Vagina (tissue), 2 donors: ENCODE measurements at regions not wholly inside any gene's neighbourhood (a gene's known extent, or its start where the extent isn't known, plus 50 kb on each side); places are given as distances from the start of the nearest gene placed in this dataset.
"Not testable (repeated sequence)": the region's sequence is repeated elsewhere in the genome, so short reads cannot be mapped to it uniquely, and the experiment has no call there.

Source experiments
- DNase-seq, 2 donors: peaks; one replicate each; pipeline ENCODE4 v3.0.0-alpha.2; 2017; ENCODE audit errors: extremely low spot score in 2 of 2
- H3K27ac ChIP-seq: fragments of 200-600 bp; sonication (generic); one replicate; pipeline ENCODE4 v1.5.1; 2019
- H3K27me3 ChIP-seq: fragments of 200-600 bp; sonication (generic); one replicate; pipeline ENCODE4 v1.5.1; 2019
- H3K36me3 ChIP-seq, 2 donors: fragments of 200-600 bp; sonication (generic); one replicate each; pipeline ENCODE4 v1.5.1; 2017 to 2019
- H3K4me1 ChIP-seq: fragments of 200-600 bp; sonication (generic); one replicate; pipeline ENCODE4 v1.5.1; 2019
- H3K4me3 ChIP-seq, 2 donors: fragments of 200-600 bp; sonication (generic); 1 replicate in 1 of 2; 2 replicates in 1 of 2; pipeline ENCODE4 v1.5.1; 2016 to 2019
- H3K9me3 ChIP-seq: fragments of 200-600 bp; sonication (generic); one replicate; pipeline ENCODE4 v1.5.1; 2019
- CTCF ChIP-seq, 3 experiments: fragments of 450-650 bp in 2 of 3; fragments of 200-600 bp in 1 of 3; sonication (generic) in 1 of 3; IDR thresholded peaks; one replicate each; pipeline ENCODE4 v1.5.1; 2017 to 2019; ENCODE audit warnings: antibody characterized with exemption in 3 of 3, mild to moderate bottlenecking in 2 of 3, moderate library complexity in 2 of 3
- POLR2A ChIP-seq, 2 donors: fragments of 450-650 bp; IDR thresholded peaks; one replicate each; pipeline ENCODE4 v1.6.1; 2017; ENCODE audit warnings: antibody characterized with exemption in 2 of 2, mild to moderate bottlenecking in 2 of 2, moderate library complexity in 2 of 2
- POLR2AphosphoS5 ChIP-seq, 2 donors: sonication (generic); formaldehyde crosslinking; IDR thresholded peaks; one replicate each; pipeline ENCODE4 v1.9.0; 2017; ENCODE audit warnings: antibody characterized with exemption in 2 of 2, mild to moderate bottlenecking in 2 of 2, low read depth in 1 of 2; ENCODE audit not compliant: insufficient read depth in 1 of 2
- intact Hi-C: fragments of 100-400 bp; cut with DNase I; formaldehyde crosslinking; loops from one replicate; pipeline ENCODE4 v1.15.1; 2023

DNA sequence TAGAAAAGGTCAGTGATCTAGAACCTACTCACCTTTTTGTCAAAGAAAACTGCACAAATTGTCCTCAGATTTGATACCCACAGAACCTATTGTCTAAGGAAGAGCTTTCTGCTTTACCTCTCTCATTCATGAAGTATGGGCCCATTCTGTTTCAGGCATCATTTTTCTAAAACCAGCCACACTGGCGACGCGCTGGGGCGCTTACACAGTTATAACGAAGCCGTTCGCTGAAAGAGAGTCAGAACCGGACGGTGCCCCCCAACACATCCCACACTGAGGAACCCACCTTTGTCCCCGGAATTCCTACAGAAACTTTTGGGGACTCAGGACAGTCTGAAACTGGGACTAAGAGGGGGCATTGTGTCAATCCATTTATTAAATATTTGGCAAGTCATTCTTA is 206.3 kb upstream of the HAAO start:
- Histone ChIP-seq H3K36me3 (no peaks in the 10 kb centered on the region), H3K9me3 (no peaks in the 10 kb centered on the region), H3K4me3 (no peak overlapping the region), H3K27ac (peak overlapping the region; percentile 25), H3K4me1 (peaks cover 13% of the 10 kb centered on the region), H3K27me3 (no peaks in the 10 kb centered on the region)
- no peak for TF ChIP-seq POLR2A (IDR thresholded peaks at IDR 0.05)
- TF ChIP-seq POLR2AphosphoS5 (IDR thresholded peaks at IDR 0.05; ENCODE audit: insufficient read depth in 1 of 2, low read depth in 1 of 2) = no peak
- TF ChIP-seq CTCF (IDR thresholded peaks at IDR 0.05) = no peak
- intact Hi-C loops = no loop called here
- DNase-seq = no peak

DNA sequence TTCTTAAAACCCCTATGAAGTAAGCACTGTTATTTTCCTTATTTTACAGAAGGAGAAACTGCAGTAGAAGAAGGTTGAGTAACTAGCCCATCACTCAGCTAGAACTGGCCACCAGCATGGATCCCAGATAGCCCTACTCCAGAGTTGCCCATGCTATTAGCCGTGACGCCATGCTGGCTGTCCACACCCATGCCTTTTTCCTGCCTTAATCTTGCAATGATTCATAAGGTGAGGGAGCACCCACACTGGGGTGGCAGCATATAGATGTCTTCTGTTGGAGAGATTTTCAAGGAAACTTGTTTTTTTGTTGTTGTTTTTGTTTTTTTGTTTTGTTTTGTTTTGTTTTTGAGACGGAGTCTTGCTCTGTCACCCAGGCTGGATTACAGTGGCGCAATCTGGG is 204.1 kb upstream of the HAAO start:
- H3K4me3 ChIP-seq = no peak overlapping the region
- peaks cover 13% of the 10 kb centered on the region for H3K4me1 ChIP-seq
- DNase-seq = no peak
- no peak overlapping the region for H3K27ac ChIP-seq
- no peaks in the 10 kb centered on the region for H3K27me3 ChIP-seq
- TF ChIP-seq POLR2AphosphoS5 (IDR thresholded peaks at IDR 0.05; ENCODE audit: insufficient read depth in 1 of 2, low read depth in 1 of 2) = no peak
- TF ChIP-seq POLR2A (IDR thresholded peaks at IDR 0.05) = no peak
- TF ChIP-seq CTCF (IDR thresholded peaks at IDR 0.05) = no peak
- no peaks in the 10 kb centered on the region for H3K9me3 ChIP-seq
- intact Hi-C loops = no loop called here
- H3K36me3 ChIP-seq = no peaks in the 10 kb centered on the region

DNA sequence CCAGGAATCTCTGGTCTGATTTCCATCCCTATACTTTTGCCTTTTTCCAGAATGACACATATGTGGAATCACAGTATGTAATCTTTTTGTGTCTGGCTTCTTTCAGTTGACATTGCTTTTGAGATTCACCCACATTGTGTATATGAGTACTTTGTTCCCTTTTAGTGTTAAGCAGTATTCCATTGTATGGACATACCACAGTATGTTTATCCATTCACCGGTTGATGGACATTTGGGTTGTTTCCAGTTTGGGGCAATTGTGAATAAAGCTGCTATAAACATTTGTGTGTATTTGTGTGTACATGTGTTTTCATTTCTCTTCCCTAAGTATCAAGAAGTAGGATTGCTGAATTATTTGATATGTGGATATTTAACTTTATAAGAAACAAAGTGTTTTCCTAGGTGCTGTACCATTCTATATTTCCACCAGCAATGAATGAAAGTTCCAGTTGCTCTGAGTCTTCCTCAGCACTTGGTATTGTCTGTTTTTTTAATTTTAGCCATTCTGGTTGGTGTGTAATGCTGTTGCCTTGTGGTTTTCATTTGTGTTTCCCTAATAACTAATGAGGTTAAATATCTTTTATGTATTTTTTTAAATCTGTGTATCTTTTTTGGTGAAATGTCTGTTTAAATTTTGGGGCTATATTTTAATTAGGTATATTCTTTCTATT is 203.5 kb upstream of the HAAO start:
- Histone ChIP-seq H3K4me3 (no peak overlapping the region), H3K27ac (no peak overlapping the region), H3K4me1 (peaks cover 13% of the 10 kb centered on the region), H3K36me3 (no peaks in the 10 kb centered on the region), H3K27me3 (no peaks in the 10 kb centered on the region), H3K9me3 (no peaks in the 10 kb centered on the region)
- DNase-seq = no peak
- TF ChIP-seq POLR2A (IDR thresholded peaks at IDR 0.05) = no peak
- TF ChIP-seq CTCF (IDR thresholded peaks at IDR 0.05) = no peak
- intact Hi-C loops = no loop called here

DNA sequence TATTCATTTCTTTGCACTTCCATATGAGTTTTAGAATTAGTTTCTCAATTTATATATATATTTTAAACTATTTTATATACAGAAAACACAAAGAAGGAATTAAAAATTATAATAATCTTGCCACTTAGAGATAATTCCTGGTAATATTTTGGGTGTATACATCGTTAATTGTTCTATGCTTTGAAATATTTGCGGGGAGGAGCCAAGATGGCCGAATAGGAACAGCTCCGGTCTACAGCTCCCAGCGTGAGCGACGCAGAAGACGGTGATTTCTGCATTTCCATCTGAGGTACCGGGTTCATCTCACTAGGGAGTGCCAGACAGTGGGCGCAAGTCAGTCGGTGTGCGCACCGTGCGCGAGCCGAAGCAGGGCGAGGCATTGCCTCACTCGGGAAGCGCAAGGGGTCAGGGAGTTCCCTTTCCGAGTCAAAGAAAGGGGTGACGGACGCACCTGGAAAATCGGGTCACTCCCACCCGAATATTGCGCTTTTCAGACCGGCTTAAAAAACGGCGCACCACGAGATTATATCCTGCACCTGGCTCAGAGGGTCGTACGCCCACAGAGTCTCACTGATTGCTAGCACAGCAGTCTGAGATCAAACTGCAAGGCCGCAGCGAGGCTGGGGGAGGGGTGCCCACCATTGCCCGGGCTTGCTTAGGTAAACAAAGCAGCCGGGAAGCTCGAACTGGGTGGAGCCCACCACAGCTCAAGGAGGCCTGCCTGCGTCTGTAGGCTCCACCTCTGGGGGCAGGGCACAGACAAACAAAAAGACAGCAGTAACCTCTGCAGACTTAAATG is 197.1 kb upstream of the HAAO start:
- H3K27ac ChIP-seq, intact Hi-C loops, DNase-seq, H3K9me3 ChIP-seq, H3K4me3 ChIP-seq, H3K36me3 ChIP-seq, H3K27me3 ChIP-seq: not testable (repeated sequence)
- H3K4me1 ChIP-seq = peaks cover 11% of the 10 kb centered on the region

DNA sequence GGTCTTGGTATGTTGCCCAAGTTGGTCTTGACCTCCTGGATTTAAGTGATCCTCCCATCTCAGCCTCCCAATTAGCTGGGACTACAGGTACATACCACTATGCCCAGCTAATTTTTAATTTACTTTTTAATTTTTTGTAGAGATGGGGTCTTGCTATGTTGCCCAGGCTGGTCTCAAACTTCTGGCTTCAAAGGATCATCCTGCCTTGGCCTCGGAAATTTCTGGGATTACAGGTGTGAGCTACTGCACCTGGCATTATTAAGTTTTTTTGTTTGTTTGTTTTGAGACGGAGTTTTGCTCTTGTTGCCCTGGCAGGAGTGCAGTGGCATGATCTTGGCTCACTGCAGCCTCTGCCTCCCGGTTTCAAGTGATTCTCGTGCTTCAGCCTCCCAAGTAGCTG is 195.7 kb upstream of the HAAO start:
- peaks cover 11% of the 10 kb centered on the region for H3K4me1 ChIP-seq
- H3K4me3 ChIP-seq, H3K27ac ChIP-seq, DNase-seq, H3K27me3 ChIP-seq, intact Hi-C loops, H3K36me3 ChIP-seq, H3K9me3 ChIP-seq: not testable (repeated sequence)
